H1 (cell line): ENCODE measurements at regions not wholly inside any gene's neighbourhood (a gene's known extent, or its start where the extent isn't known, plus 50 kb on each side); places are given as distances from the start of the nearest gene placed in this dataset.

Experiments
- CBX5 ChIP-seq: fragments of 300-800, 300-1000 bp; sonication (generic); IDR thresholded peaks from 2 replicates; pipeline ENCODE4 v1.7.1; 2016; ENCODE audit warnings: antibody characterized with exemption, low read length, low read depth
- EP300 ChIP-seq, 2 experiments: IDR thresholded peaks; 1 replicate in 1 of 2; 2 replicates in 1 of 2; pipeline ENCODE4 v1.6.1; 2011 to 2012; ENCODE audit warnings: low read depth in 2 of 2, low read length in 2 of 2, mild to moderate bottlenecking in 2 of 2, borderline replicate concordance in 1 of 2, inconsistent platforms in 1 of 2, moderate library complexity in 1 of 2
- RXRA ChIP-seq: IDR thresholded peaks from 2 replicates; pipeline ENCODE4 v1.6.1; 2011; ENCODE audit warnings: low read depth, mild to moderate bottlenecking, low read length, moderate library complexity; ENCODE audit not compliant: insufficient read depth
- TF ChIP-seq, protein P1 (sequence below): fragments of 300-600 bp; sonication (generic); IDR thresholded peaks from 2 replicates; pipeline ENCODE4 v1.7.1; 2012; ENCODE audit warnings: low read length, moderate library complexity, mild to moderate bottlenecking, inconsistent platforms; ENCODE audit not compliant: insufficient replicate concordance
- TF ChIP-seq, protein P2 (sequence below), 3 experiments: IDR thresholded peaks; 1 replicate in 2 of 3; 2 replicates in 1 of 3; pipeline versions ENCODE4 v1.5.1 to v1.6.1; 2011; ENCODE audit warnings: low read length in 3 of 3, mild to moderate bottlenecking in 3 of 3, inconsistent platforms in 2 of 3, low read depth in 1 of 3, moderate library complexity in 1 of 3; ENCODE audit not compliant: insufficient read depth in 1 of 3; ENCODE audit errors: control extremely low read depth in 1 of 3
- TF ChIP-seq, protein P3 (sequence below): IDR thresholded peaks from 2 replicates; pipeline ENCODE4 v1.6.1; 2012; ENCODE audit warnings: inconsistent platforms

DNA sequence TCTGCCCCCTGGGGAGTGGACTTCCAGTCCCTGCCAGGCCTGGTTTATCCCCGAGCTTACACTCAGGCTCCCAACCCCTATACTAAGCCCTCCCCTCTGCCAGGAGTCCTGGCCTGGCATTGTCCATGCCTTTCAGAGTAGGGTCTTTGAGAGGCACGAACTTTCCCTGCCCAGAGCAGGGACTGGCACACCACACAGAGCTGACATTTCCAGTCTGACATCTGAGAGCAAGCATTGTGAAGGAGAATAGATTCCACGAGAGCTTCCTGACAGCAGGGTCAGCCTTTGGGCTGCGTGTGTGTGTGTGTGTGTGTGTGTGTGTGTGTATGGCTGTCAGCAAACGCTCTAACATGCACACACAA is 59.5 kb upstream of the LAPTM5 start (continued):
- TF ChIP-seq, protein P1, sequence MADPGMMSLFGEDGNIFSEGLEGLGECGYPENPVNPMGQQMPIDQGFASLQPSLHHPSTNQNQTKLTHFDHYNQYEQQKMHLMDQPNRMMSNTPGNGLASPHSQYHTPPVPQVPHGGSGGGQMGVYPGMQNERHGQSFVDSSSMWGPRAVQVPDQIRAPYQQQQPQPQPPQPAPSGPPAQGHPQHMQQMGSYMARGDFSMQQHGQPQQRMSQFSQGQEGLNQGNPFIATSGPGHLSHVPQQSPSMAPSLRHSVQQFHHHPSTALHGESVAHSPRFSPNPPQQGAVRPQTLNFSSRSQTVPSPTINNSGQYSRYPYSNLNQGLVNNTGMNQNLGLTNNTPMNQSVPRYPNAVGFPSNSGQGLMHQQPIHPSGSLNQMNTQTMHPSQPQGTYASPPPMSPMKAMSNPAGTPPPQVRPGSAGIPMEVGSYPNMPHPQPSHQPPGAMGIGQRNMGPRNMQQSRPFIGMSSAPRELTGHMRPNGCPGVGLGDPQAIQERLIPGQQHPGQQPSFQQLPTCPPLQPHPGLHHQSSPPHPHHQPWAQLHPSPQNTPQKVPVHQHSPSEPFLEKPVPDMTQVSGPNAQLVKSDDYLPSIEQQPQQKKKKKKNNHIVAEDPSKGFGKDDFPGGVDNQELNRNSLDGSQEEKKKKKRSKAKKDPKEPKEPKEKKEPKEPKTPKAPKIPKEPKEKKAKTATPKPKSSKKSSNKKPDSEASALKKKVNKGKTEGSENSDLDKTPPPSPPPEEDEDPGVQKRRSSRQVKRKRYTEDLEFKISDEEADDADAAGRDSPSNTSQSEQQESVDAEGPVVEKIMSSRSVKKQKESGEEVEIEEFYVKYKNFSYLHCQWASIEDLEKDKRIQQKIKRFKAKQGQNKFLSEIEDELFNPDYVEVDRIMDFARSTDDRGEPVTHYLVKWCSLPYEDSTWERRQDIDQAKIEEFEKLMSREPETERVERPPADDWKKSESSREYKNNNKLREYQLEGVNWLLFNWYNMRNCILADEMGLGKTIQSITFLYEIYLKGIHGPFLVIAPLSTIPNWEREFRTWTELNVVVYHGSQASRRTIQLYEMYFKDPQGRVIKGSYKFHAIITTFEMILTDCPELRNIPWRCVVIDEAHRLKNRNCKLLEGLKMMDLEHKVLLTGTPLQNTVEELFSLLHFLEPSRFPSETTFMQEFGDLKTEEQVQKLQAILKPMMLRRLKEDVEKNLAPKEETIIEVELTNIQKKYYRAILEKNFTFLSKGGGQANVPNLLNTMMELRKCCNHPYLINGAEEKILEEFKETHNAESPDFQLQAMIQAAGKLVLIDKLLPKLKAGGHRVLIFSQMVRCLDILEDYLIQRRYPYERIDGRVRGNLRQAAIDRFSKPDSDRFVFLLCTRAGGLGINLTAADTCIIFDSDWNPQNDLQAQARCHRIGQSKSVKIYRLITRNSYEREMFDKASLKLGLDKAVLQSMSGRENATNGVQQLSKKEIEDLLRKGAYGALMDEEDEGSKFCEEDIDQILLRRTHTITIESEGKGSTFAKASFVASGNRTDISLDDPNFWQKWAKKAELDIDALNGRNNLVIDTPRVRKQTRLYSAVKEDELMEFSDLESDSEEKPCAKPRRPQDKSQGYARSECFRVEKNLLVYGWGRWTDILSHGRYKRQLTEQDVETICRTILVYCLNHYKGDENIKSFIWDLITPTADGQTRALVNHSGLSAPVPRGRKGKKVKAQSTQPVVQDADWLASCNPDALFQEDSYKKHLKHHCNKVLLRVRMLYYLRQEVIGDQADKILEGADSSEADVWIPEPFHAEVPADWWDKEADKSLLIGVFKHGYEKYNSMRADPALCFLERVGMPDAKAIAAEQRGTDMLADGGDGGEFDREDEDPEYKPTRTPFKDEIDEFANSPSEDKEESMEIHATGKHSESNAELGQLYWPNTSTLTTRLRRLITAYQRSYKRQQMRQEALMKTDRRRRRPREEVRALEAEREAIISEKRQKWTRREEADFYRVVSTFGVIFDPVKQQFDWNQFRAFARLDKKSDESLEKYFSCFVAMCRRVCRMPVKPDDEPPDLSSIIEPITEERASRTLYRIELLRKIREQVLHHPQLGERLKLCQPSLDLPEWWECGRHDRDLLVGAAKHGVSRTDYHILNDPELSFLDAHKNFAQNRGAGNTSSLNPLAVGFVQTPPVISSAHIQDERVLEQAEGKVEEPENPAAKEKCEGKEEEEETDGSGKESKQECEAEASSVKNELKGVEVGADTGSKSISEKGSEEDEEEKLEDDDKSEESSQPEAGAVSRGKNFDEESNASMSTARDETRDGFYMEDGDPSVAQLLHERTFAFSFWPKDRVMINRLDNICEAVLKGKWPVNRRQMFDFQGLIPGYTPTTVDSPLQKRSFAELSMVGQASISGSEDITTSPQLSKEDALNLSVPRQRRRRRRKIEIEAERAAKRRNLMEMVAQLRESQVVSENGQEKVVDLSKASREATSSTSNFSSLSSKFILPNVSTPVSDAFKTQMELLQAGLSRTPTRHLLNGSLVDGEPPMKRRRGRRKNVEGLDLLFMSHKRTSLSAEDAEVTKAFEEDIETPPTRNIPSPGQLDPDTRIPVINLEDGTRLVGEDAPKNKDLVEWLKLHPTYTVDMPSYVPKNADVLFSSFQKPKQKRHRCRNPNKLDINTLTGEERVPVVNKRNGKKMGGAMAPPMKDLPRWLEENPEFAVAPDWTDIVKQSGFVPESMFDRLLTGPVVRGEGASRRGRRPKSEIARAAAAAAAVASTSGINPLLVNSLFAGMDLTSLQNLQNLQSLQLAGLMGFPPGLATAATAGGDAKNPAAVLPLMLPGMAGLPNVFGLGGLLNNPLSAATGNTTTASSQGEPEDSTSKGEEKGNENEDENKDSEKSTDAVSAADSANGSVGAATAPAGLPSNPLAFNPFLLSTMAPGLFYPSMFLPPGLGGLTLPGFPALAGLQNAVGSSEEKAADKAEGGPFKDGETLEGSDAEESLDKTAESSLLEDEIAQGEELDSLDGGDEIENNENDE, result no peak
- TF ChIP-seq RXRA (no peak), EP300 (IDR thresholded peaks at IDR 0.05; ENCODE audit: borderline replicate concordance in 1 of 2, low read depth in 2 of 2, low read length in 2 of 2) (no peak), CBX5 (no peak)
- TF ChIP-seq, protein P2, sequence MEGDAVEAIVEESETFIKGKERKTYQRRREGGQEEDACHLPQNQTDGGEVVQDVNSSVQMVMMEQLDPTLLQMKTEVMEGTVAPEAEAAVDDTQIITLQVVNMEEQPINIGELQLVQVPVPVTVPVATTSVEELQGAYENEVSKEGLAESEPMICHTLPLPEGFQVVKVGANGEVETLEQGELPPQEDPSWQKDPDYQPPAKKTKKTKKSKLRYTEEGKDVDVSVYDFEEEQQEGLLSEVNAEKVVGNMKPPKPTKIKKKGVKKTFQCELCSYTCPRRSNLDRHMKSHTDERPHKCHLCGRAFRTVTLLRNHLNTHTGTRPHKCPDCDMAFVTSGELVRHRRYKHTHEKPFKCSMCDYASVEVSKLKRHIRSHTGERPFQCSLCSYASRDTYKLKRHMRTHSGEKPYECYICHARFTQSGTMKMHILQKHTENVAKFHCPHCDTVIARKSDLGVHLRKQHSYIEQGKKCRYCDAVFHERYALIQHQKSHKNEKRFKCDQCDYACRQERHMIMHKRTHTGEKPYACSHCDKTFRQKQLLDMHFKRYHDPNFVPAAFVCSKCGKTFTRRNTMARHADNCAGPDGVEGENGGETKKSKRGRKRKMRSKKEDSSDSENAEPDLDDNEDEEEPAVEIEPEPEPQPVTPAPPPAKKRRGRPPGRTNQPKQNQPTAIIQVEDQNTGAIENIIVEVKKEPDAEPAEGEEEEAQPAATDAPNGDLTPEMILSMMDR (IDR thresholded peaks at IDR 0.05; ENCODE audit: control extremely low read depth in 1 of 3, insufficient read depth in 1 of 3, low read depth in 1 of 3, low read length in 3 of 3), result no peak
- TF ChIP-seq, protein P3, sequence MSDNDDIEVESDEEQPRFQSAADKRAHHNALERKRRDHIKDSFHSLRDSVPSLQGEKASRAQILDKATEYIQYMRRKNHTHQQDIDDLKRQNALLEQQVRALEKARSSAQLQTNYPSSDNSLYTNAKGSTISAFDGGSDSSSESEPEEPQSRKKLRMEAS, result no peak
- TF ChIP-seq, all 59 proteins: peak for 0
